Stimulated activated CD8-positive, alpha-beta memory T cell treated with anti-CD3 and anti-CD28 coated beads, Interleukin-4, amount 100 ng/mL, for 48 hours (primary cell): ENCODE measurements at regions not wholly inside any gene's neighbourhood (a gene's known extent, or its start where the extent isn't known, plus 50 kb on each side); places are given as distances from the start of the nearest gene placed in this dataset.

Source experiments
- DNase-seq: peaks from one replicate; pipeline ENCODE4 v3.0.0-alpha.2; 2020

- DNase-seq: no peak
Observed at GRCh38 chr18:71689416-71690160, 854.6 kb downstream of the CBLN2 start.

GRCh38 chr18:71682591-71682990 is 861.6 kb downstream of the CBLN2 start:
- no peak for DNase-seq

- DNase-seq: no peak
Observed at GRCh38 chr18:71678144-71678543, 866.0 kb downstream of the CBLN2 start.

DNA sequence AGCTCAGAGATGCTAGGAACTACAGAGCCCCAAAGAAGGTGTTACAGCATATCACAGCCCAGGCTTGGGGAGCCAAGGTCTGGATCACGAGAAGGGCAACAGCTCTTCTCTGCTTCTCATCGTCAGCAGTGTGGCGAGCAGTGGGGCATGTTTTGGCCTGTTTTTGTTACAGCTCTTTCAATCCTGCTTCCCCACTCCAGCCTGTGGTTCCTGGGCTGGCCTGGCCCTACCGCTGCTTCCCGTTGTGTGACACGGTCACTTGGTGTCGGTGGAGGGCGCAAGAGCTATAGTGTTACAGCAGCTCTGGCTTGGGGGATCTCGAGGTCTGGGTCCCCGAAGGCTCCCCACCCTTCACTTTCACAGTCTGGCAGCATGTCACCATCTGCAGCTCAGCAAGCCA is 870.2 kb downstream of the CBLN2 start:
- DNase-seq: no peak

- no peak for DNase-seq
Observed at GRCh38 chr18:71673498-71673897, 870.6 kb downstream of the CBLN2 start.

DNA sequence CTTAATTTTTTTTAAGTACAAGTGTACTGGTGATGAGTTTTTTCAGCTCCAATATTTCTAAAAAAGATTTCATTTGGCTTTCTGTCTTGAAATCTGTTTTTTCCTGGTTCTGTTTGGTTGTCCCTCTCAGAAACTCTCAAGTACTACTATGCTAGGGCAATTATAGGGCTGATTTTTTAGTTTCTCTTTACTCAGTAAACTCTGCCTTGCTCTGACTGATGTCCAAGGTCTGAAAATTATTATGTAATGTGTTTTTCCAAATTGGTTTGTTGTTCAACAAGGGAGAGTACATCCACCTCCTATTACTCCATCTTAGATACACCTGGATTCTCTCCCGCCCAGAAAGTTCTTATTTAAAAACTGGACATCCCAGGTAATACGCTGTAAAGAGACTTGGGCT is 877.7 kb downstream of the CBLN2 start:
- DNase-seq: no peak

GRCh38 chr18:71665131-71665530 is 879.0 kb downstream of the CBLN2 start:
- DNase-seq: no peak

- DNase-seq: no peak
Observed at GRCh38 chr18:71643822-71644221, 900.3 kb downstream of the CBLN2 start.

DNA sequence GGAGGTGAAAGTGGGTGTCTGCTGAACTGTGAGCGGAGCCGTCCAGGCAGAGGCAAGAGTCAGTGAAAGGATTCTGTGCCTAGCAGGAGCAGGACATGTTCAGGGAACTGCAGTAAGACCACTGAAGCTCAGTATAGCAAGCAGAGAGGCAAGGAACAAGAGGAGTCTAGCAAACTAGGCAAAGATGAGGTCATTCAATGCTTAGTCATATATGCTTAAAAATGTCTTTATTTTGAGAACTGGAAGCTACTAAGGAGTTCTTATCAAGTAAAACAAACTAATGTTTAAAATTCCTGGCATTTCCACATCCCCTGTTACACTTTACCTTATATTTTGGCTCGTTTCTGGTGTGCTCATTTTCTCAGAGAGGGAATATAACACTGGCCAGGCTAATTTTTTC is 913.4 kb downstream of the CBLN2 start:
- DNase-seq: no peak

DNA sequence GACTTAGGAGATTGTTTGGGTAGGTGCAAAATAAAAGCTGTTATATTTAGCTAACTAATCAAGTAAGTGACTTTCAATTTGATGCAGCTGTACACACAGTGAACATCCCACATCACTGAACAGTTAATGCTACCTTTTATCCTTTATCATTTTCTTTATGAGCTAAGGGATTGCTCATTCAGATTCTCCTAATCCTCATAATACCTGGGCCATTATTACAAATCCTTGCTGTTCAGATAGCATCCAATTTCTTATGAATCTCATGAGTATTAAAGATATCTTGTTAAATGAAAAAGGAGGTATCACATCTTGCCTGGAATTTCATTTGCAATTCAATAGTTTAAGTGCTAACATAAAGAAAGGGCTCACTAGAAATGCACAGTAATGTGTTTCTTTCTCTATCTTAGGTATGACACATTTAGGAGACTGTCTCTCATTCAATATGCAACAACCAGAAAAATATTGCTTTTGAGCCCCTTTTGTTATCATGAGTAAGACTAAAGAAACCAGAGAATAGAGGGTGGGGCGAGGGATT is 918.5 kb downstream of the CBLN2 start:
- no peak for DNase-seq

DNA sequence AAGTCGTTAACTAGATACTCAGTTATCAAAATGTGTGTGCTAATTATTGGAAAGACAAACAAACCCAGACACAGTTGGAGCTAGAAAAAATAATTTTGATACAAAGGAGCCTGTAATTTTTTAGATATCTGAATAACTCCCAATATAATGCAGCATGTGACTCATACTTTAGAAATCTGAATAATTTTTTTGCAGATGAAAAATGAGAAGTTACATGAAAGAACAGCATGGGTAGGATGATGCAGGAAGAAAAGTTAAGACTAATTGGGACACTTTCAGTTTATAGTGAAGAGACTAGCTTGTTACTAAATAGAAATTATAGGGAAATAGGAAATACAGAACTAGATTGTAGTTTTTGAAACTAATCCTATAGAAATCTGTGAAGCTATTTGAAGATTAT is 945.8 kb downstream of the CBLN2 start:
- DNase-seq: no peak

GRCh38 chr18:71597219-71597618 is 946.9 kb downstream of the CBLN2 start:
- no peak for DNase-seq

DNA sequence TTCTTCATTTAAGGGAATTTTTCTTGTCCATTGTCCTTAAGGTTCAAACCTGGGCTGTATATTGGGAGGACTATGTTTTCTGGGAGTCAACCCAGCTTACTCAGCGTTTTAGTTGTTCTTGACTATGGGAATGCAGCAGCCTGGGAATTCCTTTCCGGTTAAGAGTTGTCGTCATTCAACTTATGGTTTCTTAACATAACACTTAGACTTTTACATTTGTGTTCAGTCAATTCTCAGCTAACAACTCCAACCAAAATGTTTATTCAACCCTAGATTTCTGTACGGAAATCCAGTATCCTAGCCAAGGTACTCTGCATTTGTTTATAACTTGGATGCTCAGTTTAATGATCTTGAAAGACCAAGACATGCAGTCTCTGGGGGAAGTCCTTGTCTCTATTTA is 960.9 kb downstream of the CBLN2 start:
- DNase-seq: no peak

DNA sequence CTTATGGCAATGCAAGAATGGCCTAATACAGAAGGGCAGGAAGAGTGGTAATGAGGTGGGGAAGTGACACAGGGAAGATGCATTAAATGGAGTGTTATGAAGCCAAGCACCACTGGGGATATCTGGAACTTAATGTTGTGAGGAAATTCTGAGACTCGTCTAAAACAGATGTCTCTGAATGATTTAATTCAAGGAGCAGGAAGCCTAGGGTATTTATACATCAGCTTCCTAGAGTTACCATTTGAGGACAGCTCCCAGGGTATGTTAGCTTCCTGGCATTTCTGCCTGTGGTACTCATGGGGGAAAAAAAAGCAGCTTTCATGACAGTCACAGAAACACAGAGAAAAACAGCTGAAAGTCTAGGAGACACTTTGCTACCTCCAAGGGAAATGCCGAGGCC is 989.5 kb downstream of the CBLN2 start:
- DNase-seq: no peak

DNA sequence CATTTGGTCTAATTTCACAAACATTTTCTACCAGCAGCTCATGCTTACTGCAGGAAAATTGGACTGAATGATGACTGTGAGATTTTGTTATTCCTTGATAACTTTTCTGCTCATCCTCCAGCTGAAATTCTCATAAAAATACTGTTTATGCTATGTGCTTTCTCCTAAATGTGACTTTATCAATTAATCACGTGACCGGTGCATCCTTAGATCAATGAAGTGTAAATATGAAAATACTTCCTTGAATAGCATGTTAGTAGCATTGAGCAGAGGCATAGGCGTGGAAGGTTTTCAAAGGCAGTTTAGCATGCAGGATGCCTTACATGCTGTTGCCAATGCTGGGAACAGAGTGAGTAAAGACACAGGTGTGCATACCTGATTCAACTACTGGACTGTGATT is 1002.5 kb downstream of the CBLN2 start:
- no peak for DNase-seq

DNA sequence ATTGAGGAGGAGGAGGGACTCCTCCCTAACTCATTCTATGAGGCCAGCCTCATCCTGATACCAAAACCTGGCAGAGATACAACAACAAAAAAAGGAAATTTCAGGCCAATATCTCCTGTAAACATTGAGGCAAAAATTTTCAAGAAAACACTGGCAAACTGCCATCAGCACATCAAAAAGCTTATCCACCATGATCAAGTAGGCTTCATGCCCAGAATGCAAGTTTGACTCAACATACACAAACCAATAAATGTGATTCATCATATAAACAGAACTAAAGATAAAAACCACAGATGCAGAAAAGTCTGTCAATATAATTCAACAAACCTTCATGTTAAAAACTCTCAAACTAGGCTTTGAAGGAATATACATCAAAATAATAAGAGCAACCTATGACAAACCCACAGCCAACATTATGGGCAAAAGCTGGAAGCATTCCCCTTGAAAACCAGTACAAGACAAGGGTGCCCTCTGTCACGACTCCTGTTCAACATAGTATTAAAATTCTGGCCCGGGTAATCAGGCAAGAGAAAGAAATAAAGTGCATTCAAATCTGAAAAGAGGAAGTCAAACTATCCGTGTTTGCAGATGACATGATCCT is 1014.3 kb downstream of the CBLN2 start:
- DNase-seq: no peak

GRCh38 chr18:71523483-71524435 is 1020.4 kb downstream of the CBLN2 start:
- DNase-seq: no peak

DNA sequence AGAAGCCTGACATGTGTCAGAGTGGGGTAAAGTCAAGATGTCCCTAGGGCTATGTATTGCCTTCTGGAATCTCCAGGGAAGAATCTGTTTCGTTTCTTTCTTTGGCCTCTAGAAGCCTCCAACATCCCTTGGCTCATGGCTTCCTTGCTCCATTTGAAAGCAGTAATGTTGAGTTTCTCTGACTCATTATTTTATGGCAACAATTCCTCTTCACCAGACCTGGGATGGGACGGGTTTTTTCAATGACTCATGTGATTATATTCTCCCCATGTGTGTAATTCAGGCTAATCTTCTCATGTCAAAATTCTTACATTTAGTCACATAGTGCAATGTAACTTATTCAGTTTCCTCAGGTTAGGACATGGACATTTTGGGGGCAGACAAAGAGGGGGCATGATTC is 1038.6 kb downstream of the CBLN2 start:
- no peak for DNase-seq

- DNase-seq: no peak
Observed at GRCh38 chr18:71503222-71503621, 1040.9 kb downstream of the CBLN2 start.

- DNase-seq: no peak
Observed at GRCh38 chr18:71485611-71486010, 1058.5 kb downstream of the CBLN2 start.

DNA sequence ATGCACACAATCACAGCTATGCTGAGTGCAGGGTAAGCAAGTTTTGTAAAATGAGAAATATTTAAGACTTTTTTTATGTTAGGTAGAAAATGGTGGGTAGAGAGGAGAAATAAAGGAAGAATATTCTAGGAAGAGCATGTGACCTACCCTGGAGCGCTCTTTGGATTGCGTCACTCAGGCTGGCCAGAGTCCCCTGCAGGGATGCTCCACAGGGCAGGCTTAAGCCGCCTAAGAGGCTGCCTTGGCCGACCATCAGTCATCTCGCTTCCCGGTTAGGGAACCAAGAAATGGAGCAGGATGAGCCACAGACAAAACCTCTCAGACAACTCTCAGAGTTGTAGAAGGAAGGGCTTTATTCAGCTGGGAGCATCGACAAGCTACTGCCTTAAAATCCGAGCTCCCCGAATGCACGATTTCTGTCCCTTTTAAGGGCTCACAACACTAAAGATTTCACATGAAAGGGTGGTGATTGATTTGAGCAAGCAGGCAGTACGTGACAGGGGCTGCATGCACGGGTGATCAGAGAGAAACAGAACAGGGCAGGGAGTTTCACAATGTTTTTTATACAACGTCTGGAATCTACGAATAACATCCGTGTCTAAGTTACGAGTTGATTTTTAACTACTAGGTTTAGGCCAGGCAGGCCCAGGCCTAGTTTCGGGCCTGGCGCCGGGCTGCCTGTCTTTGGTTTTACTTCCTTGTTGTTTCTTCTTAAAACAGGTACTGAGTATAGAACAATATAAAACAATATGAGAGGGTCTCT is 1072.0 kb downstream of the CBLN2 start:
- no peak for DNase-seq

DNA sequence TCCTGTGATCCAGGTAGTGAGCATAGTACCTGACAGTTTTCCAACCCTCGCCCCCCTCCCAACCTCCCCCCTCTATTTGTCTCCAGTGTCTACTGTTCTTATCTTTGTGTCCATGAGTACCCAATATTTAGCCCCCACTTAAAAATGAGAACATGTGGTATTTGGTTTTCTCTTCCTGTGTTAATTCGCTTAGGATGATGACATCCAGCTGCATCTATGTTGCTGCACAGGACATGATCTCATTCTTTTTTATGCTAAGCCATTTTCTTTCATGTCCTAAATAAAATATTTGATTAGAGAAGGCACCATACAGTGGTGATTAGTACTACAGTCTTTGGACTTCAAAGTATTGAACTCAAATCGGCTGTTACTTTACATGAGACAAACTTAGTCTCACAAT is 1087.9 kb downstream of the CBLN2 start:
- no peak for DNase-seq

DNA sequence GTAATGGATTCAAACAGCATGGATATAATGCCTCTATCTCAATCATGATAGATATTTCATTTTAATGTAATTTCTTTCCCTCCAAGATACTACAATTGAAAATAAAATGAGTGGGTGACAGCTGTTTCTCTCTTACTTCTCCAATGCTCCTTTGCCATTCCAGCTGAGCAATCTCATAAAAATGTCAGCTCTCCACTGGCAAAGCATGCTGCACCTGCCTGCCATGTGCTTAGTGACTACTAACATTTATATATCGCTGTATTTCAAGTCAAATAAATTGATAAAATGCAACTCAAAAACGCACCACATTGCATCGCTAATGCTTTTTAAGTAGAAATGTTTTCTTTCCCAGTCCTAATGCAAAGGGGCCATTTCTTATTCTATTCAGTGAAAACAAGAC is 1093.9 kb downstream of the CBLN2 start:
- DNase-seq: no peak
